HG02571 (cell line): ENCODE measurements at regions not wholly inside any gene's neighbourhood (a gene's known extent, or its start where the extent isn't known, plus 50 kb on each side); places are given as distances from the start of the nearest gene placed in this dataset.
"Not testable (repeated sequence)": the region's sequence is repeated elsewhere in the genome, so short reads cannot be mapped to it uniquely, and the experiment has no call there.

Experiments used
- ATAC-seq: cut with Tn5 transposase; IDR thresholded peaks from one replicate; pipeline ENCODE4 v1.9.1; 2021; ENCODE audit warnings: mild to moderate bottlenecking, moderate library complexity; ENCODE audit not compliant: unreplicated experiment

DNA sequence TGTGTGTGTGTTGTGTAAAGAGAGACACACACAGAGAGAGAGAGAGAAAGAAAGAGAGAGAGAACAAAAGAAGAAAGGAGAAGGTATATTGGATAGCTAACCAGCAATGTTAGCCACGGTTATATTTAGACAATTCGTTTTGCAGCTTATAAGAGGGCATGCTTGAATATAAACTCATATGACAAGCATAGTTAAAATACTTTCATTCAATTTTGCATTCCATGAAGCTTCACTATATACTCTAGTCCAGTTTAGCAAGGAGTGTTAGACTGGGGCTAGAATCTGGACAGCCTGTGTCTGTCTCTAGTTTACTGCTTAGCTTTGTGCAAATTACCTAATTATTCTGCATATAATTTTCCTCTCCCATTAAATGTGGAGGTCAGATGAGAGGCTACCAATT, 525.9 kb upstream of the ZFP42 start:
- no peak for ATAC-seq

DNA sequence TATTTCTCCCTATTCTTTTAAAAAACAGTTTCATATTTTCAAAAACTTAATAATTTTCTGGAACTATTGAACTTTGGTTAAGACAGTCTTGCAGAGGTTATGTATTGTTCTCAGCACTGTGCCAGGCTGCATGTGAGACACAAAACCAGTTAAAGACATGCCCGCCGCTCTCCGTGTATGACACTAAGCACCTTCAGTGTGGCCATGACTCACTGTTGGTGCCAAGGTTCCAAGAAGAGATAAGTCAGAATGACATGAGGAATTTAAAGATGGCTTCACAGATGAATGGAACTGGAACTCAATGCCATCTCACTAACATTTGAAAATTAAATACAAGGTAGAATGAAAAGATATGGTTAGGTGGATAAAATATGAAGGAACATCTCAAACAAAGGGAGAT, 525.5 kb upstream of the ZFP42 start:
- ATAC-seq = no peak

DNA sequence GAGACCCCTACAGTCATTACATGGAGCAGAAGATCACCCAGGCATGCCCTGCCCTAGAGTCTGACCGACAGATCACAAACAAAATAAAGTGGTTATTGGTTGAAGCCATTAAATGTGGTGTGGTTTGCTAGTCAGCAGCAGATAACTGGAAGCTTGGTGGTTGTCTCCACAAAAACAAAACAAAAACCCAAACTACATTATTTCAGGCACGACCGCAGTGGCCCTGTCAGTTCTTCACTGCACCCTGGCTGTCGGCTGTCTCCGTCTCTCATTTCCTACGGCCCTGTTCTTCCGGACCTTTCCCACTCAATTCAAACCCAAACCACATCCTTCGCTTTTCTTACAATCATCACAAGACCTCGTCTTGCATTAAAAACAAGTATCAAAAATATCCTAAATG, 521.3 kb upstream of the ZFP42 start:
- no peak for ATAC-seq

DNA sequence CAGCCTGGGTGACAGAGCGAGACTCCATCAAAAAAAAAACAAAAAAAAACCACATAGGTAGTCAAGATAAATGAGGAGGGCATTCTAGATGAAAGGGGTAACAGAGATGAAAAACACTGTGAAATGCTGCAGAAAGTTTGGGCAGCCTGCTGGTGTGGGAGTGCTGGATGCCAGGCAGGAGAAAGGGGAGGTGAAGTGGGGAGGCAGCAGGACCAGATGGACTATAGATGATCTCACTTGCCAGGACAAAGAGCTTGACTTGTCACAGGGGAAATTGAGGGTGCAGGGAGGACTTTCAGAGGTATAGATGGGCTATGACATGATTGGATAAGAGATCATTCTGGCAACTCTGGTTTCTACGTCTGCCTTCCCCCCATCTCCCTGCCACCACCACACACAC, 519.7 kb upstream of the ZFP42 start:
- no peak for ATAC-seq

DNA sequence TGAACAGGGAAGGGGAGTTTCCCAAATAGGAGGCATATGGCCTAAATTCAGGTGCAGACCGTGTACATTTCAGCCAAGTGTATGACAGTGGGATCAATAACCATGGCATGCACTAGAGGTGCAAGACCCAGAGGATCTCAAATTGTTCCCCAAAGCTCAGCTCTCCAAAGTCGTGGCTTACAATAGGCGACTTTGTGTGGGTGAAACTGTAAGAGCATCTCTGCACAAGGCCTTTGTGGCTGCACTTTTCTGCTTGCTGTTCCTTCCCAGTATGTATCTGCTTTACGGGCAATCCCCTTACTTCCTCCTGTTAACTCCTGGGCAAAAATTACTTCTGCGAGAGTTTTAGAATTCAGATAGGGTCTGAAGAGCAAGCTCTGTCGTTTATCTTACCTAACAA, 518.3 kb upstream of the ZFP42 start:
- ATAC-seq = no peak

- ATAC-seq = no peak
Measured at GRCh38 chr4:187478292-187479140, 517.1 kb upstream of the ZFP42 start.

- no peak for ATAC-seq
Measured at GRCh38 chr4:187479511-187479910, 516.1 kb upstream of the ZFP42 start.

GRCh38 chr4:187480146-187481145, 515.1 kb upstream of the ZFP42 start:
- no peak for ATAC-seq

DNA sequence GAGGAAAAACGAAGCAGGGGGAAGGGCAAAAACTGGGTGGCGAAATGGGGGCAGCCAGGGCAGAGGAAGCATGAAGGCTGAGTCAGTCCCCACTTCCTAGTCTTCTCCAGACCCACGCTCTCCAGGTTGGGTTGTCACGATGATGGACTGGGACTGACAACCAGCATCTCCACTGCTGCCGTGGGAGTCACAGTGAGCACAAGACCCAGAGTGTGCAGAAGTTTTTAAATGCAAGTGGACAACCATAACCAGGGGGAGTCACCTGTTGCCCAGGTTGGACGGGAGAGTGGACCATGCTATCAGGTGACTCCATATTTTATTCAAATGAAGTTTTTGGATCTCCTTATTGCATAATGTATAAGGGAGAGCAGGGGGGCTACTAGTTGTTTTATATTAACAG, 511.4 kb upstream of the ZFP42 start:
- no peak for ATAC-seq

- no peak for ATAC-seq
Measured at GRCh38 chr4:187485676-187486075, 509.9 kb upstream of the ZFP42 start.

GRCh38 chr4:187491286-187491685, 504.3 kb upstream of the ZFP42 start:
- no peak for ATAC-seq

DNA sequence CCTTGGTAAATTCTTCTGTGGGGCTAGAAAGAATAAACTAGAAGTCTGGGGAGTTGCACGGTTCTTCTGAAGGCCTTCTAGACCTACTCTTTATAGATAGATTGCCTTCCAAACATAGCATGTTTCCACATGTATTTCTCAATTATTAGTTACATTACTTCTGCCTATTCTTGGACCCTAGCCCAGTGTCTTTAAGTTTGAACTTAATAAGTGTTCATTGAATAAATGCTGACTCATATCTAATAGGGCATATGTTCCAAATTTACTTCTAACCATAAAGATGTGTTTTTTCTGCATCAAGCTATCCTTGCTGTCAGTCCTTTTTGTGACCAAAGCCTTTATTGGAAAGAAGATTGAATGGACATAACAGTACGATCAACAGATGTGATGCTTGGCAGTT, 503.6 kb upstream of the ZFP42 start:
- ATAC-seq = no peak

DNA sequence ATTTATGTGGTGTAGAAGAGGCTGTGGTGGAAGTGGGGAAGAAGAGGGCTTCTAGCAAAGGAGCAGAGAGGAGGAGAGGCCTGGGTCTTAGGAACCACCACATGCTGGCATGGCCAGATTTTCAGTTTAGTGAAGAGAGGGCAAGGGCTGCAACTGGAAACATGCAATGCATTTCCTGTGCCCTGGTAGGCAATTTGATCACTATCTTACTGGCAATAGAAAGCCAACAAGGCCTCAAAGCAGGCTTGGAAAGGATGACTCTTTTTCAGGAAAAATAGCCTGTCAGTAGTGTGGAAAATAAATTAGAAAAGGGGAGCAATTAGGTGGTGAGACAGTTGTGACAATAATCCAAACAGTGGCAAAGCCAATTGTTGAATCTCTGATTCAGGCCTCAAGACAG, 501.9 kb upstream of the ZFP42 start:
- ATAC-seq = no peak

GRCh38 chr4:187499956-187500355, 495.6 kb upstream of the ZFP42 start:
- no peak for ATAC-seq

GRCh38 chr4:187500796-187501195, 494.8 kb upstream of the ZFP42 start:
- no peak for ATAC-seq

- ATAC-seq = no peak
Measured at GRCh38 chr4:187501731-187502130, 493.8 kb upstream of the ZFP42 start.

DNA sequence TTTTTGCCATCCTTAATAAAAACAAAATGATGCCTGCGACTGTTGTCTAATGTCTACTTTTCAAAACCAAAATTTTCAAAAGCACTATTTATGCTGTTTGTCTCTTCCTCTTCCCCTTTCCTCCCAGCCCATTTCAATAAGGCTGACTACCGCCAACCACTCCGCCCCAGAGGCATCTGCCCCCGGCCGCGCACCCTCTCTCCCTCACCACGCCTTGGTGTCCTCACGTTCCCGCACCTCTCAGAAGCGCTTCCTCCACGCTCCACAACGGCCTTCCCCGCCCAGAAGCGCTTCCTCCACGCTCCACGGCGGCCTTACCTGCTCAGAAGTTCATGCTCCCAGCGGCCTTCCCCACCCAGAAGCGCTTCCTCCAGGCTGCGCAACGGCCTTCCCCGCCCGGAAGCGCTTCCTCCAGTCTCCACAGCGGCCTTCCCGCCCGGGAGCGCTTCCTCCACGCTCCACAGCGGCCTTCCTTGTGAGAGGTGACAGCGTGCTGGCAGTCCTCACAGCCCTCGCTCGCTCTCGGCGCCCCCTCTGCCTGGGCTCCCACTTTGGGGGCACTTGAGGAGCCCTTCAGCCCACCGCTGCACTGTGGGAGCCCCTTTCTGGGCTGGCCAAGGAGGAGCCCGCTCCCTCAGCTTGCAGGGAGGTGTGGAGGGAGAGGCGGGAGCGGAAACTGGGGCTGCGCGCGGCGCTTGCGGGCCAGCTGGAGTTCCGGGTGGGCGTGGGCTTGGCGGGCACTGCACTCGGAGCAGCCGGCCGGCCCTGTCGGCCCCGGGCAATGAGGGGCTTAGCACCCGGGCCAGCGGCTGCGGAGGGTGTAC, 490.4 kb upstream of the ZFP42 start:
- ATAC-seq = no peak

DNA sequence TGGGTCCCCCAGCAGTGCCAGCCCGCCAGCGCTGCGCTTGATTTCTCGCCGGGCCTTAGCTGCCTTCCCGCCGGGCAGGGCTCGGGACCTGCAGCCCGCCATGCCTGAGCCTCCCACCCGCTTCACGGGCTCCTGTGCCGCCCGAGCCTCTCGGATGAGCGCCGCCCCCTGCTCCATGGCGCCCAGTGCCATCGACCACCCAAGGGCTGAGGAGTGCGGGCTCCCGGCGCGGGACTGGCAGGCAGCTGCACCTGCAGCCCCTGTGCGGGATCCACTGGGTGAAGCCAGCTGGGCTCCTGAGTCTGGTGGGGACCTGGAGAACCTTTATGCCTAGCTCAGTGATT, 489.8 kb upstream of the ZFP42 start:
- not testable (repeated sequence) for ATAC-seq

- ATAC-seq = no peak
Measured at GRCh38 chr4:187516224-187516623, 479.3 kb upstream of the ZFP42 start.

GRCh38 chr4:187541666-187542065, 453.9 kb upstream of the ZFP42 start:
- ATAC-seq = no peak

DNA sequence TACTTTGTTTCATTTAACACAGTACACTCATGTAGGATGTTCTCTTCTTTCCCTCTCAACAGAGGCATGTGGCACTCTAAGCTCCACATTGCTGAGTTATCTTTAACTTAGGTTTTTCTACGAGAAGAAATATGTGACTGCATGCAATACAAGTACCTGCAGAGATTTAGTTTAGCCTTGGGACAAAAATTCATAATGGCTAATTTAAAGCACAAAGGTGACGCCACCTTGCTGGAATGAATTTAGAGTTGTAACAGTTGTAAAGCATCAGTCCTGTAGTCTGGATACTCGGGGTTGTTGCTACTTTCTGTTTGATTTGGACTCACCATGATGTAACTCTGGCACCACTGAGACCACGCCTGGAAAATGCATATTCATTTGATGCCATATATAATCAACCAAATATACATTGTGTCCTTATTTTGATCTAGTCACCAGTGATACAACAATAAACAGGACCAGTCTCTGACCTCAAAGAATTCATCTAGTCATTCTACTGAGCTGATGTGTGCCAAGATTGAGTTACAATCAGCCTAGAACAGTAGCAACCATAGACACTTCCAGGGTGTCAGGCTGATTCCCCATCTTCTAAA, 451.0 kb upstream of the ZFP42 start:
- ATAC-seq = no peak
